ENCODE measurements at regions not wholly inside any gene's neighbourhood (a gene's known extent, or its start where the extent isn't known, plus 50 kb on each side); places are given as distances from the start of the nearest gene placed in this dataset.
"Not testable (repeated sequence)": the region's sequence is repeated elsewhere in the genome, so short reads cannot be mapped to it uniquely, and the experiment has no call there.

- TF ChIP-seq, protein P1, sequence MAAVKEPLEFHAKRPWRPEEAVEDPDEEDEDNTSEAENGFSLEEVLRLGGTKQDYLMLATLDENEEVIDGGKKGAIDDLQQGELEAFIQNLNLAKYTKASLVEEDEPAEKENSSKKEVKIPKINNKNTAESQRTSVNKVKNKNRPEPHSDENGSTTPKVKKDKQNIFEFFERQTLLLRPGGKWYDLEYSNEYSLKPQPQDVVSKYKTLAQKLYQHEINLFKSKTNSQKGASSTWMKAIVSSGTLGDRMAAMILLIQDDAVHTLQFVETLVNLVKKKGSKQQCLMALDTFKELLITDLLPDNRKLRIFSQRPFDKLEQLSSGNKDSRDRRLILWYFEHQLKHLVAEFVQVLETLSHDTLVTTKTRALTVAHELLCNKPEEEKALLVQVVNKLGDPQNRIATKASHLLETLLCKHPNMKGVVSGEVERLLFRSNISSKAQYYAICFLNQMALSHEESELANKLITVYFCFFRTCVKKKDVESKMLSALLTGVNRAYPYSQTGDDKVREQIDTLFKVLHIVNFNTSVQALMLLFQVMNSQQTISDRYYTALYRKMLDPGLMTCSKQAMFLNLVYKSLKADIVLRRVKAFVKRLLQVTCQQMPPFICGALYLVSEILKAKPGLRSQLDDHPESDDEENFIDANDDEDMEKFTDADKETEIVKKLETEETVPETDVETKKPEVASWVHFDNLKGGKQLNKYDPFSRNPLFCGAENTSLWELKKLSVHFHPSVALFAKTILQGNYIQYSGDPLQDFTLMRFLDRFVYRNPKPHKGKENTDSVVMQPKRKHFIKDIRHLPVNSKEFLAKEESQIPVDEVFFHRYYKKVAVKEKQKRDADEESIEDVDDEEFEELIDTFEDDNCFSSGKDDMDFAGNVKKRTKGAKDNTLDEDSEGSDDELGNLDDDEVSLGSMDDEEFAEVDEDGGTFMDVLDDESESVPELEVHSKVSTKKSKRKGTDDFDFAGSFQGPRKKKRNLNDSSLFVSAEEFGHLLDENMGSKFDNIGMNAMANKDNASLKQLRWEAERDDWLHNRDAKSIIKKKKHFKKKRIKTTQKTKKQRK (IDR thresholded peaks at IDR 0.05; ENCODE audit: low read depth, low read length) = not testable (repeated sequence)
- not testable (repeated sequence) for TF ChIP-seq CTCF (IDR thresholded peaks at IDR 0.05 in 2 of 3, conservative IDR thresholded peaks at IDR 0.05 in 1 of 3; ENCODE audit: control insufficient read depth in 2 of 3, extremely low read depth in 1 of 3, insufficient read depth in 1 of 3, low read depth in 3 of 3, low read length in 3 of 3); ELK1 (IDR thresholded peaks at IDR 0.05; ENCODE audit: low read depth, low read length); BHLHE40 (IDR thresholded peaks at IDR 0.05; ENCODE audit: borderline replicate concordance in 1 of 2, low read depth in 2 of 2, low read length in 1 of 2); EP300 (IDR thresholded peaks at IDR 0.05; ENCODE audit: borderline replicate concordance in 1 of 2, control insufficient read depth in 1 of 2, low read depth in 2 of 2, low read length in 2 of 2); GABPA (IDR thresholded peaks at IDR 0.05; ENCODE audit: low read depth); EZH2 (IDR thresholded peaks at IDR 0.05; ENCODE audit: borderline replicate concordance, control insufficient read depth, low read depth, low read length); FOXK2 (IDR thresholded peaks at IDR 0.05); CHD4 (IDR thresholded peaks at IDR 0.05); CBX3 (IDR thresholded peaks at IDR 0.05; ENCODE audit: borderline replicate concordance, low read depth); POLR2A (IDR thresholded peaks at IDR 0.05; ENCODE audit: low read depth, low read length)
- TF ChIP-seq, protein P2, sequence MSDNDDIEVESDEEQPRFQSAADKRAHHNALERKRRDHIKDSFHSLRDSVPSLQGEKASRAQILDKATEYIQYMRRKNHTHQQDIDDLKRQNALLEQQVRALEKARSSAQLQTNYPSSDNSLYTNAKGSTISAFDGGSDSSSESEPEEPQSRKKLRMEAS (IDR thresholded peaks at IDR 0.05; ENCODE audit: low read depth, low read length) = not testable (repeated sequence)
- TF ChIP-seq, protein P3, sequence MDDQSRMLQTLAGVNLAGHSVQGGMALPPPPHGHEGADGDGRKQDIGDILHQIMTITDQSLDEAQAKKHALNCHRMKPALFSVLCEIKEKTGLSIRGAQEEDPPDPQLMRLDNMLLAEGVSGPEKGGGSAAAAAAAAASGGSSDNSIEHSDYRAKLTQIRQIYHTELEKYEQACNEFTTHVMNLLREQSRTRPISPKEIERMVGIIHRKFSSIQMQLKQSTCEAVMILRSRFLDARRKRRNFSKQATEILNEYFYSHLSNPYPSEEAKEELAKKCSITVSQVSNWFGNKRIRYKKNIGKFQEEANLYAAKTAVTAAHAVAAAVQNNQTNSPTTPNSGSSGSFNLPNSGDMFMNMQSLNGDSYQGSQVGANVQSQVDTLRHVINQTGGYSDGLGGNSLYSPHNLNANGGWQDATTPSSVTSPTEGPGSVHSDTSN (IDR thresholded peaks at IDR 0.05; ENCODE audit: insufficient replicate concordance, low read depth, low read length) = not testable (repeated sequence)
- TF ChIP-seq, protein P4, sequence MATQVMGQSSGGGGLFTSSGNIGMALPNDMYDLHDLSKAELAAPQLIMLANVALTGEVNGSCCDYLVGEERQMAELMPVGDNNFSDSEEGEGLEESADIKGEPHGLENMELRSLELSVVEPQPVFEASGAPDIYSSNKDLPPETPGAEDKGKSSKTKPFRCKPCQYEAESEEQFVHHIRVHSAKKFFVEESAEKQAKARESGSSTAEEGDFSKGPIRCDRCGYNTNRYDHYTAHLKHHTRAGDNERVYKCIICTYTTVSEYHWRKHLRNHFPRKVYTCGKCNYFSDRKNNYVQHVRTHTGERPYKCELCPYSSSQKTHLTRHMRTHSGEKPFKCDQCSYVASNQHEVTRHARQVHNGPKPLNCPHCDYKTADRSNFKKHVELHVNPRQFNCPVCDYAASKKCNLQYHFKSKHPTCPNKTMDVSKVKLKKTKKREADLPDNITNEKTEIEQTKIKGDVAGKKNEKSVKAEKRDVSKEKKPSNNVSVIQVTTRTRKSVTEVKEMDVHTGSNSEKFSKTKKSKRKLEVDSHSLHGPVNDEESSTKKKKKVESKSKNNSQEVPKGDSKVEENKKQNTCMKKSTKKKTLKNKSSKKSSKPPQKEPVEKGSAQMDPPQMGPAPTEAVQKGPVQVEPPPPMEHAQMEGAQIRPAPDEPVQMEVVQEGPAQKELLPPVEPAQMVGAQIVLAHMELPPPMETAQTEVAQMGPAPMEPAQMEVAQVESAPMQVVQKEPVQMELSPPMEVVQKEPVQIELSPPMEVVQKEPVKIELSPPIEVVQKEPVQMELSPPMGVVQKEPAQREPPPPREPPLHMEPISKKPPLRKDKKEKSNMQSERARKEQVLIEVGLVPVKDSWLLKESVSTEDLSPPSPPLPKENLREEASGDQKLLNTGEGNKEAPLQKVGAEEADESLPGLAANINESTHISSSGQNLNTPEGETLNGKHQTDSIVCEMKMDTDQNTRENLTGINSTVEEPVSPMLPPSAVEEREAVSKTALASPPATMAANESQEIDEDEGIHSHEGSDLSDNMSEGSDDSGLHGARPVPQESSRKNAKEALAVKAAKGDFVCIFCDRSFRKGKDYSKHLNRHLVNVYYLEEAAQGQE (IDR thresholded peaks at IDR 0.05; ENCODE audit: low read depth, low read length) = not testable (repeated sequence)
These were observed 522.4 kb downstream of the TTLL7 start for GRCh38 chr1:83476518-83476917.
